RWPE2 (cell line): ENCODE measurements at regions not wholly inside any gene's neighbourhood (a gene's known extent, or its start where the extent isn't known, plus 50 kb on each side); places are given as distances from the start of the nearest gene placed in this dataset.

ENCODE experiments used
- ATAC-seq: fragments of 200-7000 bp; cut with Tn5 transposase; 3 replicates; pipeline ENCODE4 v1.9.1; 2021; ENCODE audit warnings: low read depth
- DNase-seq: peaks from one replicate; pipeline ENCODE4 v3.0.0-alpha.2; 2020; ENCODE audit warnings: low spot score
- H3K27ac ChIP-seq: fragments of 450-650 bp; 2 replicates; pipeline ENCODE4 v1.5.1; 2017; ENCODE audit warnings: mild to moderate bottlenecking; ENCODE audit not compliant: poor library complexity, severe bottlenecking
- H3K27me3 ChIP-seq: fragments of 250-450 bp; sonication (Bioruptor Pico); 2 replicates; pipeline ENCODE4 v1.5.1; 2021; ENCODE audit warnings: mild to moderate bottlenecking, moderate library complexity; ENCODE audit not compliant: insufficient read depth, poor library complexity, severe bottlenecking
- H3K36me3 ChIP-seq: fragments of 250-450 bp; sonication (Bioruptor Pico); 2 replicates; pipeline ENCODE4 v1.5.1; 2020; ENCODE audit warnings: low read depth, mild to moderate bottlenecking, moderate library complexity
- H3K4me1 ChIP-seq: fragments of 250-450 bp; sonication (Bioruptor Pico); 2 replicates; pipeline ENCODE4 v1.5.1; 2021; ENCODE audit warnings: mild to moderate bottlenecking, moderate library complexity; ENCODE audit not compliant: insufficient read depth, poor library complexity, severe bottlenecking
- H3K4me3 ChIP-seq: fragments of 250-450 bp; sonication (Bioruptor Pico); 2 replicates; pipeline ENCODE4 v1.5.1; 2021; ENCODE audit warnings: mild to moderate bottlenecking, moderate library complexity; ENCODE audit not compliant: severe bottlenecking
- H3K9me3 ChIP-seq: fragments of 250-450 bp; sonication (Bioruptor Pico); 2 replicates; pipeline ENCODE4 v1.5.1; 2021; ENCODE audit warnings: mild to moderate bottlenecking, moderate library complexity; ENCODE audit not compliant: severe bottlenecking
- CTCF ChIP-seq: fragments of 450-650 bp; IDR thresholded peaks from one replicate; pipeline ENCODE4 v1.5.1; 2017; ENCODE audit warnings: mild to moderate bottlenecking, moderate library complexity; ENCODE audit not compliant: poor library complexity, severe bottlenecking

GRCh38 chr1:239736479-239736878 is 350.1 kb downstream of the CHRM3 start:
- H3K9me3 ChIP-seq = no peaks in the 10 kb centered on the region
- H3K27ac ChIP-seq = no peak overlapping the region
- TF ChIP-seq CTCF = no peak

GRCh38 chr1:239739375-239739774 is 352.3 kb upstream of the FMN2 start:
- H3K4me1 ChIP-seq = no peaks in the 10 kb centered on the region
- TF ChIP-seq CTCF = no peak
- DNase-seq = no peak
- H3K9me3 ChIP-seq = no peaks in the 10 kb centered on the region
- H3K27me3 ChIP-seq = no peaks in the 10 kb centered on the region
- no peak overlapping the region for H3K27ac ChIP-seq
- no peaks in the 10 kb centered on the region for H3K36me3 ChIP-seq
- H3K4me3 ChIP-seq = no peak overlapping the region
- ATAC-seq = no peak

More at GRCh38 chr1:239736479-239736878, 350.1 kb downstream of the CHRM3 start:
- no peaks in the 10 kb centered on the region for H3K4me1 ChIP-seq
- DNase-seq (no peak), ATAC-seq (no peak)
- no peak overlapping the region for H3K4me3 ChIP-seq
- H3K36me3 ChIP-seq = no peaks in the 10 kb centered on the region
- no peaks in the 10 kb centered on the region for H3K27me3 ChIP-seq

- Histone ChIP-seq H3K4me3 (no peak overlapping the region), H3K36me3 (no peaks in the 10 kb centered on the region), H3K27ac (no peak overlapping the region), H3K27me3 (no peaks in the 10 kb centered on the region), H3K9me3 (no peaks in the 10 kb centered on the region), H3K4me1 (no peaks in the 10 kb centered on the region)
- no peak for ATAC-seq
- TF ChIP-seq CTCF = no peak
- DNase-seq = no peak
Observed at GRCh38 chr1:239739919-239740318, 351.8 kb upstream of the FMN2 start.

GRCh38 chr1:239742416-239743109 is 349.1 kb upstream of the FMN2 start:
- Histone ChIP-seq H3K4me3 (no peak overlapping the region), H3K36me3 (no peaks in the 10 kb centered on the region), H3K27me3 (no peaks in the 10 kb centered on the region), H3K27ac (no peak overlapping the region), H3K4me1 (no peaks in the 10 kb centered on the region), H3K9me3 (no peaks in the 10 kb centered on the region)
- no peak for TF ChIP-seq CTCF
- ATAC-seq (no peak), DNase-seq (no peak)

GRCh38 chr1:239744851-239745250 is 346.8 kb upstream of the FMN2 start:
- Histone ChIP-seq H3K4me3 (no peak overlapping the region), H3K9me3 (no peaks in the 10 kb centered on the region), H3K36me3 (no peaks in the 10 kb centered on the region), H3K4me1 (no peaks in the 10 kb centered on the region), H3K27ac (no peak overlapping the region), H3K27me3 (no peaks in the 10 kb centered on the region)
- ATAC-seq (no peak), DNase-seq (no peak)
- no peak for TF ChIP-seq CTCF
